GM21825 (cell line): ENCODE measurements at regions not wholly inside any gene's neighbourhood (a gene's known extent, or its start where the extent isn't known, plus 50 kb on each side); places are given as distances from the start of the nearest gene placed in this dataset.

Experiments used
- ATAC-seq: cut with Tn5 transposase; IDR thresholded peaks from one replicate; pipeline ENCODE4 v1.9.1; 2021; ENCODE audit warnings: mild to moderate bottlenecking, moderate library complexity; ENCODE audit not compliant: unreplicated experiment

DNA sequence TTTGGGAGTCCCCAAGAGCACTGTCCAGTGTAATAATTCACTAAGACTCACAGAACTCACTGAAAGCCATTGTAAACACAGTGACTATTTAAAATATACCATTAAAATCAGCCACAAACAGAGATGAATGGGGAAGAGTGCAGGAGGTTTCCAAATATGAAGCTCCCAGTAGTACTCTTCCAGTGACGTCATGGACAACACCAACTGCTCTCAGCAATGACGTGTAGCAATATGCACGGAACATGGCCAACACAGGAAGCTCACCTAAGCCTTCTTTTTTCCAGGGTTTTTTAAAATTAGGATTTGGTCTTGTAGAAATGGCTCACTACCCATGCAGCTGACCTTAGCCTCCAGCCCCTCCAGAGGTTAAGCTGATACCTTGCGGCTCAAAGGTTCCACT, 1224.1 kb upstream of the CADM2 start:
- no peak for ATAC-seq

DNA sequence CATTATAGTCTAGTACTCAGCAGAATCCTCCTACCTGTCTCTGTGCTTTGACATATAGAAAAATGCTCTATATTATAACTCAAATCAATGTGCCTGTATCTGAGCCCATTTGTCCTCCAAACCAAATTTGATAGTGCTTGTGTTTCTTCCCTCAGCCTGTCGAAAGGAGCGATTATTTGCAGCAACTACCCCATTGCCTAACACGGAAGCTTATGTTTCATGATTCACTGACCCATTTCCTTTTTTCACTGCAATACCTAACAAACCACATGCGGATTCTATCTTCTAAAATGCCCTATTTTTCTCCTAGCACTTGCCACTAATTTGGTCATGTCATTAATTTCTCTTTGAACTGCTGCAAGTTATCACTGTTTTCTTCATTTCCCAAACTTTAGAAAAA, 1220.6 kb upstream of the CADM2 start:
- no peak for ATAC-seq

DNA sequence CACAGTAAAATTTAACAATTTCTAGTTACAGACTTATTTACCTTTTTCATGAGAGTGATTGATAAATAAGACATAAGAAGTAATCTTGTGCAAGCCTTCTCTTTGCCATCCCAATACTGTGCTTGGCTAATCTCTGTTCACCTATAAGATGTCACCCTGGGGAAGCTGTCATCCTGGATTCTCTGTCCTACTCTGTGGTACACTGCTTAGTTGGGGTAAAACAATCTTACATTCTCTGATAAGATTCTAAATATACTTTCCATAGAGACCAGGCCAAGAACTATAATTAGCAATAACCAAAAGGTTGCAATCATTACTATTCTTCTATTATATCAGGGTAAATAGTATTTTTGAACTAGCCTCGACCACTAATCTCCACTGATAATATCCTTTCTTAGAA, 1218.3 kb upstream of the CADM2 start:
- no peak for ATAC-seq

DNA sequence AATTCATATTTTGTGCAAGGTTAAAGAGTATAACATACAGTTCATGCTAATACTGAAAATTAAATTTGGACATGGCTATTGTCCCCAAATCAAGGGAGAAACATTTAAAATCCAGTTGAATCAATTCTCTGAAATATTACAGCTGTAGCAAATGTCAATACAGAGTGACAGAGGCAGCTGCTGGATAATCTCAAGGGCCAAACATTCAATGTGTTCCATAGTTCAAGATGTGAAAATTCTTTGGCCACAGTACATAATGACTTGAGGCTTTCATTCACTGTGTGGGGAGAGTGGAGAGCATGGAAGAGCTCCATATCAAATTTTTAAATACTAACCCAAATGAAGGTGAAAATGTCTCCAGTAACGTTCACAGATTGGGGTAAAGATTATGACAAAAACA, 1192.8 kb upstream of the CADM2 start:
- no peak for ATAC-seq

DNA sequence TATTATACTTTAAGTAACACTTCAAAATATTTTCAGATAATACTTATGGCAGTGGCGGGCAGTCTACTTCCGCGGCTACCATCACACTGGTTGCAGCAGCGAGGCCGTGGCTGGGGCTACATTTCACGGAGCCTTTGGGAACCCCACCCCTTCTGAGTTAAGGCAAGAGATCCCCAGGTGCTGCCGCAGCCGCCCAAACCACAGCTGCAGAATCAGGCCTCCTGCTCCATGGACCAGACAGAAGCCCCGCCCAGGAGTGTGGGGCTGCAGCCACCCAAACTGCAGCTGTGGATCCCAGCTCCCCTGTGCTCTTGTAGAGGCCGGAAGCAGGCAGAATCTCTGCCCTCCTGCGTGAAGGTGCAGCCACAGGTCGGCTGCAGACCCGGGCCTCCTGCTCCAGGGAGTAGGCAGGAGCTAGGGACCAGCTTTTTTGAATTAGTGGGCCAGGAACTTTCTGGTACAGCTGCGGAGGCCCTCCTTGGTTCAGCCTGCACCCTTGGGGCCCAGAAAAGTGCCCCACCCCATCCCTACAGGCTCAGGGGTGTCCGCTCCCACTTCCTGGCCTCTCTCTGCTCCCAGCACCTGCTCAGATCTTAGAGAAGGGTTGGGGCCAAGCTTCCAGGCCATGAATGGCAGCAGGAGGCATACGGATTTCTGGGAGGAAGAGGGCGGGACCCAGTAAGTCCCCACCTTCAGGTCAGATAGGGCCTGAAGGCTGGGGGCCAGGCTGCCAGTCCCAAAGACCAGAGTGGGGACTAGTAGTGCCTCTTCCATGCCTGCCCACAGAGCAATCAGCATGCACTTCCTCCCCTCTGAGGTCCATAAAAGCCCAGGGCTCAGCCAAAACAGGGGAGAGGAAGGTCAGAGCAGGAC, 1188.8 kb upstream of the CADM2 start:
- ATAC-seq = no peak

DNA sequence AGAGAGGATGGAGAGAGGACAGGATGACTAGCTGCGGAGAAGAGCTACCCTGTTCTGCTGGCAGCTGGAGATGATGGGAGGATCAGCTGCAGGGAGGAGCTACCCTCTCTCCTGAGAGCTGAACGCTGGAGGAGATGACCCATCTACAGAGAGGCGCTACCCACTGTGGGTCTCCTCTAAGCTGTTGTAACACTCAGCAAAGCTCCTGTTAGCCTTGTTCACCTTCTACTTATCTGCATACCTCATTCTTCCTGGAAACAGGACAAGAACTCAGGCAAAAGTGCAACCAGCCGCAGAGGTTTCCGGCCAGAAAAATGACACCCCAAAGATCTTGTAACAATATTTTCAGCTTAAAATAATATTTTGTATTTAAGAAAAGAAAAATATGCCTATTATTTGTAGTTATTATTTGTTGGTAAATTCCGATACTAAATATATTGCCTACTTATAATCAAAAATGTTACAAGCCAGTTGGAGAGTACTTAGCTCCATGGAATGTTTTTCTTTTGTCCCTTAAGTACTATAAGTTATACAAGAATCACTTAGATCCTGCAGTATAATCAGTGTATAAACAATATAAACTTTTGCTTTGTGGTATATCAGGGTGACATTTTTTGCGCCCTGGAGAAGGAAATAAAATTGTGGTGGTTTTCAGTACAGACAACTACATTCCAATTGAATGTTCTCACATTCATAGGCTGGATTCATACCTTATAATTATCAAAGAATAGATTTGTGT, 1188.0 kb upstream of the CADM2 start:
- ATAC-seq = no peak

DNA sequence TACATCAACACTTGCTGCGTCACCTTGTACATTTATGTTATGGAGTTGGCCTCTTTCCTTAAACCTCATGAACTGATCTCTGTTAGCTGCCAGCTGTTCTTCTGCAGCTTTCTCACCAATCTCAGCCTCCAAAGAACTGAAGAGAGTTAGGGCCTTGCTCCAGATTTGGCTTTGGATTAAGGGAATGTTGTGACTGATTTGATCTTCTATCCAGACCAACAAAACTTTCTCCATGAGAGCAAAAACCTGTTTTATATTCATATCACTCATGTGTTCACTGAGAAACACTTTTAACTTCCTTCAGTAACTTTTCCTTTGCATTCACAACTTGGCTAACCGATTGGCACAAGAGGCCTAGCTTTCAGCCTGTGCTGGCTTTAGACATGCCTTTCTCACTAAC, 1156.0 kb upstream of the CADM2 start:
- no peak for ATAC-seq

DNA sequence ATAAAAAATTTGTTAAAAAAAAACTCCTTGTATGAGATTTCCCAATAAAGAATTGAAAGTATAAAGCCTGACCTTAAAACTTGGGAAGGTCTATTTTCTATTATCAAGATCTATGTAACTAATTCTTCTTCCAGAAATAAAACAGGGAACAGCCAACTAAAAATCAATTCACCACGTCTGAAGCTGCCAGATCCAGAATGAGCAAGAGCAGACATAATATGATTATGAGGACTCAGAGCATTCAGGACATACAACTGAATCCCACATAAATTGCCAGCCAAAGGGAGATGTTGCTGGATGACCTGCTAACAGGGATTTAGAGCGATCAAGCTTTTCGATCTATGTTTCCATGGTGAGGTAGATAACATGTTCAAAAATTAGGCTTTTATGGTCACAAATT, 1151.3 kb upstream of the CADM2 start:
- ATAC-seq = no peak

DNA sequence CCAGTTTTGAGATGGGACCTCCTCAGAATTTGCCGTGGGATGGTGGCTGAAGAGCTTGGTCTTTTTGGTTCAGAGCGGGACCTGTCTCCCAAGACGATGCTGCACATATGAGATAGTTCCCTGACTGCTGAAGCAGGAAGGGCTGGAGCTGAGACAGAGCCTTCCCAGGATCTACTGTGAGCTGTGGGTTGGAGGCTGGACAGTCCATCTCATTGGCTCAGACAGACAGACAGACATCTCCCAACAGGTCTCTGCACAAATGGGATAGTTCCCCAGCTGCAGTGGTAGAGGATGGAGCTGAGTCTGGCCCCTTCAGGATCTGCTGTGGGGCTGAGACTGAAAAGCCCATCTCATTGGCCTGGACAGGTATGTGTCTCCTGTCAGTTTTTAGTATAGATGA, 1145.6 kb upstream of the CADM2 start:
- ATAC-seq = no peak

DNA sequence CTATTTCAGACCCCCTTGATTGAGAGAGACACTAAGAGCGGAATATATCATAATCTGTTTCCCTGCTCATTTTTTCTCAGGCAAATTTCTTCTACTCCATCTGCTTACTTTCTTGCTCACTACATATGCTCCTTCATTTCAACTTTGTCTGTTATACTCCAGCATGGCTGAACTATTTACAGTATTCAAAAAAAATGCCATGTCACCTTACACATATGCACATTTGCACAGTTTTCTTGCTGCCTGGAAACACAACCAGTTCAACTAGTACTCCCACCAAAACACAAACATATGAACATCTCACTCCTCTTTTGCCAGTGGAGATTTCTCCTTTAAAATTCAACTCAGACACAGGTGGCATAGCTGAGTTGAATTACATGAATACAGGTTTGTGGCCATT, 1142.1 kb upstream of the CADM2 start:
- ATAC-seq = no peak

DNA sequence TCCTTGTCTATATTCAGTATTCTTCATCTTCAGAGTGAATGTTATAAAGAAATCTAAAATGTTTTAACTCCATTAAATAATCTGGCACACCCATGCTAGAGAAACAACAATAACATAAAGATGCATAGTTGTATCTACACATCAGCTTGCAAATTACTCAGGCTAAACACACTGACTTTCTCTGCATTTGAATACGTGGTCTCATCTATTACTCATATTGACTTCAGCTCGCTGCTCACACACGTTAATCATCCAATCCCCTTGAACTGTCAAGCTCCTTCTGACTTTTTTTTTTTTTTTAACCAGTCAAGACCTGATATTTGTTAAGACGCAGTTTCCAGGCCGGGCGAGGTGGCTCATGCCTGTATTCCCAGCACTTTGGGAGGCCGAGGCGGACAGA, 1137.3 kb upstream of the CADM2 start:
- ATAC-seq = no peak

DNA sequence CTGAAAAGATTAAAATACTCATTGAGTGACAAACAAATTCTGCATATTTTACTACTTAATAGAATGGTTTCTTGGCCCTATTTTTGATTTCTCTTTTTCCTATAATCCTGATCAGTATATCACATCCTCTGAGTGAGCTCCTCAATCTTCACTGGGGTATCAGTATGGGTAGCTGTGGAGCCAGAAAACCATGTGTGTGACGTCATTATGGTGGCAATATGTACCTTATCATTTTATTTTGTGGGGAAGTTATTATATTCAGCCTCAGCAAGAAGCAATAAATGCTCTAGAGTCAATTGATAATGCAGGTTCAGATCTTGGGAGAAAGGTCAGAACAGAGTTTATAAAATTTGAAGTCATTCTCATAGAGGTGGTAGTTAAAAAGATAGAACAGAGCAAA, 1135.7 kb upstream of the CADM2 start:
- ATAC-seq = no peak

DNA sequence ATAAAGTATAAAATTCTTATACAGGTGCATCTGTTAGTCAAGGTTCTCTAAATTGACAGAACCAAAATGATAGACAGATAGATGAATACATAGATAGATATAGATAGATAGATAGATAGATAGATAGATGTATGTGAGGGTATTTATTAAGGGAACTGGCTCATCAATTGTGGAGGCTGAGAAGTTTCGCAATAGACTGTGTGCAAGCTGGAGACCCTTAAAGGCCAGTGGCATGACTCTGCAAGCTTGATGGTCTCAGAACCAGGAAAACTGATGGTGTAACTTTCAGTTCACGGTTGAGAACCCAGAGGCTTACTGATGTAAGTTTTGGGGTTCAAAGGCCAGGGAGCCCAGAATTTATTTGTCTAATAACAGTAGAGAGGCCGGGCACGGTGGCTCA, 1123.7 kb upstream of the CADM2 start:
- no peak for ATAC-seq

DNA sequence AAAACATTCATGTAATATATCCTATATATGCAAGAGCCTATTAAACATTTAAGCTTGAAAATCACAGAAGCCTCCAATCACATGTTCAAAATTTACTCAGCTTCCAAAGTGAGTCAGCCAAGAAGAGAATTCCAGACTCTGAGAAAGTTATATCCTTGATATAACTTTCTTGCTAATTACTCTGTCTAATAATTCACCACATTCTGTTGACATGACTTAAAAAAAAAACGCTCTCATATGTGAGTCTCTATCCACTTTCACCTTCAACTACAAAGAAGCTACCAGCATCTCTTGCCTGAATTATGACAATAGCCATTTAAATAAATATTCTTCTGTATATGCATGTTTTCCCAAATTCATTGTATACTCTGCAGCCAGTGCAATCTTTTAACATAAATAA, 1116.3 kb upstream of the CADM2 start:
- ATAC-seq = no peak

DNA sequence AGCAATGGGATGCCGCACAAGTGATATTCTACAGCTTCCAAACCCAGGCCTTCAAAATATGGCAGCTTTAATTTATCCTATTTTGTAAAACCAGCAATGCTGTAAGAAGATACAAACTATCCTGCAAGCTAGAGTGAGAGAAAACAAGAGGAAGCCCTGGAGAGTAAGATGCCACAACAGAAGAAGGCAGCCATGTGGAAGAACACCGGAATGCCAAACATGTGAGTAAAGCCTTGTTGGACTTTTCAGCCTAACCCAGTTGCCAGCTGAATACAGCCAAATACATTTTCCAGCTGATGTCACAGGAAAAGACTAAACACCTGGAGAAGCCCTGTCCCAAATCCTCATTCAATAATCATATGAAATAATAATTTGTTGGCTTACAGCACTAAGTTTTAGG, 1115.1 kb upstream of the CADM2 start:
- no peak for ATAC-seq

DNA sequence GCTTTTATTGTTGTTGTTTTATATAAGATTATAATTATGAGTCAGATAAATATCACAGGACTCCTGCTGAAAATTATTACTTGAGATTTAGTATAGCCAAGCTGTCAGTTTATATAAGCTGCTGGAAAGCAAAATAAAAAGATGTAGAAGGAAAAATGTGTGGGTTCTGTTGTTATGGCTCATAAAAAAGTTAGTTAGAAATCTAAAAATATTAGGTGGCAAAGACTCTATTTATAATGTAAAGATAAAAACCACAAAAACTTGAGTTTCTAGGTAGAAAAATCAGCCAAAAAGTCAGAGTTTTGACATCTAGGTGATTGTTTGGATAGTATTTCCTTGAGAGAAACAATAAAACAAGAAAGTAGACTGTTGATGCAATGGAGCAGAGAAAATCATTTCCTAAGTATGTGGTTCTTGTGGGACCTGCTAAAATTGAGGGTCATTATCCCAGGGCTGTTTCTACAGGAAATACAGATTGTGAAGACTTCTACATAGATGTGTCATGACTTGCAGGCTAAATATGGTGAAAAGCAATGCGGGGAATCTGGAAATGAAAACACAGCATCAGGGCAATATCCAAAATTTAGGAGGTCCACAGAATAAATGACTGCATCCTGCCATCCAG, 1109.6 kb upstream of the CADM2 start:
- ATAC-seq = no peak

DNA sequence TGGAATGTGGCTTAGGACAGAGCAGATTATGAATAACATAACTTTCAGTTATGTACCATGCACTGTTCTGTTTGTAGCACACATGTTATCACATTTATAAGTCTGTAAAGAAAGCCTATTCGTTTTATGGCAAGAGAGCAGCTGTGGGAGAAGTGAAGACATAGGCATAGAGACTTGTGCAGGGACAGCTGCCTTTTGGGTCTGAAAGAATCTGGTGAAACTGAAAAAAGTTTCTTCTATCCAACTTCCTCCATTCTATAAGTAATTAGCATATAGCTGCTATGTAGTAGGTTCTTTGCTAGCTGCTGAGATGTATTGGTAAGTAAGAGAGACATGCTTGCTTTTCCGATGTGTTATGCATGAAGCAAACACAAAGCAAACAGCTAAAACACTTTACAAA, 1095.4 kb upstream of the CADM2 start:
- no peak for ATAC-seq

DNA sequence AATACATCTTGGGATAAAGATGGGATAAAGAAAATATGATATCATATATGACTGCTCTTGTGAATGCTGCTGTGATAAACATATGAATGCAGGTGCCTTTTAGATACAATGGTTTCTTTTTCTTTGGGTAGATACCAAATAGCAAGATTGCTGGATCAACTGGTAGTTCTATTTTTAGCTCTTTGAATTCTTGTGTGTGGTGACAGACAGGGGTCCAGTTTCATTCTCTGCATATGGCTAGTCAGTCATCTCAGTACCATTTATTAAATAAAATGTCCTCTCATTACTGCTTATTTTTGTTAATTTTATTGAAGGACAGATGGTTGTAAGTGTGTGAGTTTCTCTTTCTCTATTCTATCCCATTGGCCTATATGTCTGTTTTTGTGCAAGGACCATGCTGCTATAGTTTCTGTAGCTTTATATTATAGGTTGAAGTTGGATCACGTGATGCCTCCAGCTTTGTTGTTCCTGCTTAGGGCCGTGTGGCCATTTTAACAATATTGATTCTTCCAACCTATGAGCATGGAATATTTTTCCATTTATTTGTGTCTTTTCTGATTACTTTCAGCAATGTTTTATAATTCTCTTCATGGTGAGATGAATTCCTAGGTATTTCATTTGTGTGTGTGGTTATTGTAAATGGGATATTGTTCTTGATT, 1089.8 kb upstream of the CADM2 start:
- no peak for ATAC-seq

DNA sequence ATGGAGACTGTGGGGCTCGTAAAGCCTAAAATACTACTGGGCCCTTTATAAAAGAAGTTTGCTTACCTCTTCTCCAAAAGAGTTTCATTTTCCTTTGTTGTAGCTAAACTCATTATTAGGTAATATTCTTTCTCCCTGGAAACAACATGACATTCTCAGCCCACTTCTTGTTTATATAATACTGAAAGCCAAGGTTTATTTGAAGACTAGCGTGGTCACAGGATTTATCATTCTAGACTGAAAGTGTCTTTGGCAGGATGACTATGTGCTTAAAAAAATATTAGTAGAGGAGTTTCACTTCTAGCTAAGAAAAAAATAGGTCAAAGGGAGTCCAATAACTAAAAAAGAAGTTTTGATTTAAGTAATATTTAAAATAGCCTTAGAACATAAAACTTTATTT, 1085.2 kb upstream of the CADM2 start:
- ATAC-seq = no peak

DNA sequence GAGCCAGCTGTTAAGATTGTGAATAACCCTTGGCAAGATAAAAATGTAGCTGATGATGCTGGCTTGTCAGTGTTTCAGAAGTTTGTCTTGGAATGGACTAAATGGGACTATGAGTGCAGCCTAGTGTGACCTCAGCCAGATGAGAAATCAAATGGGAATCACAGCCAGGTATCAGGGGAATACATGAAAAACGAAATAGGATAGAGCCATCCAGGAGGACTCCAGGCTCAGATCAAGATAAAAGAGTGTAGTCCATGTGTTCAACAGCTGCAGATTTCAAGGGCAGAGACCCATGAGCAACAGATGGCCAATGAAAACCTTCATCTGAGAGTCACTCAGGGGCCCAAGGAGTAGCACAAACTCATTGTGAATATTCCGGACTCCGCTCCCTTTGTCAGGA, 1080.9 kb upstream of the CADM2 start:
- ATAC-seq = no peak

DNA sequence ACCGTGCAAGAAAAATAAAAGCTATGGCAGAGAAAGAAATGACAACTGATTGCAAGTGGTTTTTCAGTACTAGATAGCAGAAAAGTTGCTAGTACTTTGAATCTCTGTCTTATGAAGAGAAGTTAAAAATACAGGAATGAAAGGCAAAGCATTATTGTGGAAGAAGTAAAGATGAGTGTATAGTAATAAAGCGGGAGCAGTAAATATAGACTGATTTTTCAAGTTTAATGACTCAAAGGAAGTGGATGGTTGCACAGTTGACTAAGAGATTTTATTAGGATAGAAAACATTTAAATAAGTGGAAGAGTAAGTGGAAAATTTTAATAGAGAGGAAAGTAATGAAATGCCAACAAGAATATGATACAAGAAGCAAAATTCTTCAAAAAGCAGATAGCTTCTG, 1076.1 kb upstream of the CADM2 start:
- ATAC-seq = no peak
